HG03342 (cell line): ENCODE measurements at regions not wholly inside any gene's neighbourhood (a gene's known extent, or its start where the extent isn't known, plus 50 kb on each side); places are given as distances from the start of the nearest gene placed in this dataset.
"Not testable (repeated sequence)": the region's sequence is repeated elsewhere in the genome, so short reads cannot be mapped to it uniquely, and the experiment has no call there.

Experiments used
- ATAC-seq: cut with Tn5 transposase; IDR thresholded peaks from one replicate; pipeline ENCODE4 v1.9.1; 2021; ENCODE audit warnings: mild to moderate bottlenecking, moderate library complexity; ENCODE audit not compliant: unreplicated experiment

- no peak for ATAC-seq
Observed at GRCh38 chr2:16227811-16228462, 287.6 kb downstream of the MYCN start.

- ATAC-seq = no peak
Observed at GRCh38 chr2:16226943-16227664, 286.8 kb downstream of the MYCN start.

DNA sequence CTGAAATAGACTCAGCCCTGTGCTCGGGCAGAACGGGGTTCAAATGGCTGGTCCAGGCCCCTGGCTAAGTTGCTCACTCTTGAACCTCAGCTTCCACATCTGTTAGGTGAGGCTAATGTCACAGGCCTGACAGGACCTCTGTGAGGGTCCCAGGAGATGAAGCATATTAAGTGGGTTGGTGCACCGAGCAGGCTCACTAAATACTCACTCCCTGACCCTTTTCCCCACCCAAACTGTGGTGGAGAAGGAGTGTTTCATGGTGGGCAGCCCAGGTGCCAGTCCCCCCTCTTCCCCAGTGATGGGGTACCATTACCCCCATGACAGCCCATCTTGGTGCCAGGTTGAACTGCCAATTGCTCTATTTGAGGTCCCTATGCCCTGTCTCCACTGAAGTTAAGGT, 286.0 kb downstream of the MYCN start:
- no peak for ATAC-seq

GRCh38 chr2:16225545-16225944, 285.2 kb downstream of the MYCN start:
- no peak for ATAC-seq

DNA sequence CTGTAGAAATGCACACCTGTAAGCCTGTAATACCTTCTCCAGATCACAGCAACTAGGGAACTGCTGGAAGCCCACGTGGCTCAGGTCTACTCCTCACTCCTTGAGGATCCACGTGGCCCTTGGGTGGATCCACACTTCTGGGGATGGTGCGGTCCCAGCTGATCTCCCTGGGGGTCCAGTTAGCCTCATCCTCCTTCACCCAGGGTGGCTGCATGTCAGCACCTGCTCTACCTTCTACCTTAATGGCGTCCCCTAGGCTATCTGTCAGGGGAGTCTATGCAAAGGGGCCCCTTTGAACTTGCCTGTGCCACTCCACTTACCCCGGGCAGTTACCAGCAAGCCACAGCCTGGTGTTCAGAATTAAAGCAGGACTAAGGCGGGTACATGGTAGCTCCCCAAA, 284.7 kb downstream of the MYCN start:
- ATAC-seq = no peak

DNA sequence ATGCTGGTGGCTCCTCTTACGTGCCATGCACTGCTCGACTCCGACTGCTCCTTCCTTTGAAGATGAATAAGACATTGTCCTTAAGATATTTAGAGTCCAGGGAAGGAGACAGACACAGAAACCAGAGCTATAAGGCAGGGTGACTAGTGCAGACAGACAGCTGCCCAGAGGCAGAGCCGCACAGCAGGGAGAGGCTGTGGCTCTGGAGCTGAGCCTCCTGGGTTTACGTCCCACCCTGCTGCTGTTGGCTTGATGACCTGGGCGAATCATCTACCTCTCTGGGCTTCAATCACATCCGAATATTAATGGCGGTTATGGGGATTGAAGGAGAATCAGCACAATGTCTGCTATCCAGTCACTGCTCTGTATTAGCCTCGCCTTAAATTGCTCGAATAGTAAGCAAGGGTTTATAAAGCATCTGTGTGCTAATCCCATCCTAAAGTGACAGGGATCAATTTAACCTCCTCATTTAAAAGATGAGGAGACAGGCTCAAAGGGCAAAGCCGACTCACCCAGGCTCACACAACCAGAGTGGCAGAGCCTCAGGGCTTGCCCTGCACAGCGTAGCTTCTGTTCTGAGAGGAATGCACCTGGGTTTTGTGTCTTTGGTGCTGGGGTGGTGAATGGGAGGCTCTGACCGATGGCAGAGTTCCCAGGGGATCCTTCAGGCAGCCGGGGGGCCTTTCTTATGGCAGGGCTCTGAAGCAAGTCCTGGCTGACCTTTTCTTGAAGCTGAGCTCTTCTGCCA, 284.1 kb downstream of the MYCN start:
- no peak for ATAC-seq

GRCh38 chr2:16223841-16224177, 283.5 kb downstream of the MYCN start:
- ATAC-seq = no peak

DNA sequence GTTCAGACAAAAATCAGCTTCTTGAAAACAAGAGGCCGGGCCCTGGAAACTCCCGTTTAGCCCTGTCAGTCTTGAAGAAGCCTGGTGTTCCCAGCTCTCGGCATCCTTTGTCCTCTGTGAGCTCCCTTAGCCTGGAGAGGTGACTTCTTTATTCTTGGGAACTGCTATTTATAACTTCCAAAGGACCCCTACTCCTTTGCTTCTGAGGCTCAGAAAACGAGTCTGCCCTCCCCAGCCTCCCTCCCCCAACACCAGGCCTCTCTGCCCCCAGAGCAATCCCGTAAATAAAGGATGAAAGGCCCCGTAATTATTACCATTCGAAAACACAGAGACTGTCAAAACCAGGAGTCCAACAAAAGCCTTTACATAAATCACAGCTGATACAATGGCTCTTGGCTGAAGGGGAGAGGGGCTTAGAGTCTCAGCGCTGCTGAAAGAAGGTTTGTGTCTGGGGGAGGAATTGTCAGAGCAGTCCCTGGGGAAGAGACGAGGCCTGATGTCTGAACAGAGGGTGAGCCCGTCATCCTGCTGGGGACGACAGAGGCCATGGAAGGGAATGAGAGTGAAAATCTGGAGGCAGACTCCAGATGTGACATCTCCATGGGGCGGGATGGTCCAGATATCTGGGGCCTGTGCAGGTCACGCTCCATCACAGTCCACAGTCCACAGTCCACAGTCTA, 283.0 kb downstream of the MYCN start:
- no peak for ATAC-seq

DNA sequence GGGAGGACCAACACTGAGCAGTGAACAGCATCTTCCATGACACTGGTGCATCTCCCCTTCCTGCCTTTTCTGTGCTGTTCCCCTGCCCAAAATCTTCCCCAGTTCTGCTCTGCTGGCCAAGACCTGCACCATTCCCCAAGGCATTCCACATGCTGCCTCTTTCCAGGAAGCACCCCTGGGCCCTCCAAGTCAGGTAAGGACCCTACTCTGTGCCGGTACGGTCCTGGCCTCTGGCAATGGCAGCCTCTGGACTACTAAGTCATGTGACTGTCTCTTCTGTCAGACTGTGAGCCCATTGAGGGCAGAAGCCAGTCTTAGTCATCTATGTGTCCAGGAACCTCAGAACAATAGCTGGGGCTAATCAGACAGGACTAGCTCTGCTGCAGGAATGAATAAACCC, 282.0 kb downstream of the MYCN start:
- no peak for ATAC-seq

GRCh38 chr2:16221461-16222010, 281.2 kb downstream of the MYCN start:
- ATAC-seq = no peak

DNA sequence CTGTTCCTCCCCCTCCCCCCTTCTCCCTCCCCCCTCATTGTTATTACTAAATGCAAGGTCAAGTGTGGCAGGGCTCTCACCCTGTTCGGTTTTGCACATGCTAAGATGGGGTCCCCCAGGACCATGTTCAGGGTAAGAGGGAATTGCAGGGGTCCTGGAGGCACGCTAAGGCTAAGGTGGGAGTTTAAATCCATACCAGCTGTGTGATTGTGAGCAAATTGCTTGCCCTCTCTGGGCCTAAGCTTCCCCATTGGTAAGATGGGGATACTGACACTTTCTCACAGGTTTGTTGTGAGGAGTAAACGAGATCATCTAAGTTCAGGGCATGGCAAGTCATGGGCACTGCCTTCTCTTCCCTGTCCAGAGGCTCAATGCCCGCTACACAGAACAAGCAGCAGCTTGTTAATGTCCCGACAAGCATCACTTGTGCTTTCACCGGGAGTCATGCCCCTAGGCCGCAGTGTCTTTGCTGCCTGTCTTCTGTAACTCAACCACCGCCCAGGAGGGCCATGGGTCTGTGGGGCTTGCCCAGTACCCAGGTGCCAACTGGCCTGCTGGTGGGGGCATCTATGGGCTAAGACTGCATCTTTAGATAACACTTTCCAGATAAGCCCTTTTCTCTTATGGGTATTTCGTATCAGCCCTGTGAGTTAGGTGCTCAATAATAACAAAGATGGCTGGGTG, 279.1 kb downstream of the MYCN start:
- no peak for ATAC-seq

DNA sequence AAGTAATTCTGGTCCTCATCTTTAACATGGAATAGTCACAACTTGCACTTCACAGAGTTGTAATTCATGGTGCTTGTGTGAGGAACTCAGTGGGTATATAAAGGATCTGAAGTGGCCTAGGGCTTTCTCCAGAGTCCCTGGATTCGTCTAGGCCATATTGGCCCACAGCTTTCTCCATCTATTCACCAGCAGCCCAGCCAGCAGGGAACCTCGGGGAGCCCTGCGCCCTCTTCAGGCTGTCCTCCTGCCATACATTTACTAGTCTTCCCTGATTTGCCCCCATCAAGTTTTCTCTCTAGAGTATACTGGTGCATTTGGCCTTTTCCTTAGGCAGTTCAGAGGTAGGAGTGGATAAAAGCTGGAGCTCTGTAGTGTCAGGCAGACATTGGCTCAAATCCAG, 278.3 kb downstream of the MYCN start:
- ATAC-seq = no peak

GRCh38 chr2:16218161-16218560, 277.8 kb downstream of the MYCN start:
- no peak for ATAC-seq

DNA sequence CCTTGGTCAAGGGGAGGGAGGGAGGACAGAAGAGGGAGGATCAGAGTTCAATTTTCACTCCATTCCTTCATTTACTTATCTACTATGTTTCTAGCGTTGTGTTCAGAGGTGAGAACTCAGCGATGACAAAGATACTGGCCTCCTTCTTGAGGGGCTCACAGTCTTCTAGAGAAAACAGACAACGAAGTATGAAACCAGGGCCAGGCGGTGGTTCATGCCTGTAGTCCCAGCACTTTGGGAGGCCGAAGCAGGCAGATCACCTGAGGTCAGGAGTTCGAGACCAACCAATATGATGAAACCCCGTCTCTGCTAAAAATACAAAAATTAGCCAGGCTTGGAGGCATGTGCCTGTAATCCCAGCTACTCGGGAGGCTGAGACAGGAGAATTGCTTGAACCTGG, 277.4 kb downstream of the MYCN start:
- not testable (repeated sequence) for ATAC-seq

GRCh38 chr2:16217291-16217690, 276.9 kb downstream of the MYCN start:
- no peak for ATAC-seq

GRCh38 chr2:16216558-16216945, 276.2 kb downstream of the MYCN start:
- ATAC-seq = no peak

DNA sequence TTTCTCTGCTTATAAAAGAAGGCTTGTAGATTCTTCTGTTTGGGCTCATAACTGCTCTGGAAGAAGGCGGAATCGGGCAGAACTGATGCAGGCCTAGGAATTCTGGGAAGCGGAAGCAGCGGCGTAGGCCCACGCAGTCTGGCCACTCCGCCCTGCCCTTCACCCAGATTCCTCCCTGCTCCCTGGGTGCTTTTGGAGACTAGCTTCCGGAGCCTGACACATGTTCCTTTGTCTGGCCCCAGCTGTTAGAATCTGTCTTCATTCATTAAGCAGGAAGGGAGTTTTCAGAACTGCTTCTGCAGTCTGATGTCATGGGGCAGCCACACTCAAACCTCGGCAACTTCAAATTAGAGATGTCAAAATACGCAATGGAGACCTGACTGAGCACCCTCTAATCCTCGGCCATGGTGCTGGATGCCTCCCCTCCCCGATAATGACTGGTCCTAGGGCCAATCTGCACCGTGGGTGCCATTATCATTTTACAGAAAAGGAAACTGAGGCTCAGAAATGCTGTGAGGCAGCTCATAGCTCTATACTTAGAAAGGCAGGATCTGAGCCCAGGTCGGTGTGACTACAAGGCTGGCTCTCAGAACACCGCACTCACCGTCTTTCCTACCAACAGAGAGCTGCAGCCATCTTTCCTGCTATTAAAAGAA, 275.7 kb downstream of the MYCN start:
- no peak for ATAC-seq

DNA sequence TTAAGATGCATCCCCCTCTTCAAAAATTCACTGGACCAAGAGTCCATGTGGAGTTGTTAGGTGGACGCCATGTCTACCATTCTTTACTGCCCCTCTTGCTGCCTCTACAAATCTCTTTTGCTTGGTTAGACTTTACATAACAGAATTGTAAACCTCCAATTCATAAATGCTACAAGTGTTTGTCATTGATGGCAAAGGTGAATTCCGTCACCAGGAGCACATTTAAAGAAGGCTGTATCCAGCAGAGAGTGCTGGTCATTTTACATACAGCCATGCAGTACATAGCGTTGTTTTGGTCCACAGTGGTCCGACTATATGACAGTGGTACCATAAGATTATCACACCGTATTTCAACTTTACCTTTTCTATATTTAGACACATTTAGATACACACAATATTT, 274.5 kb downstream of the MYCN start:
- no peak for ATAC-seq

- no peak for ATAC-seq
Observed at GRCh38 chr2:16214391-16214790, 274.0 kb downstream of the MYCN start.

DNA sequence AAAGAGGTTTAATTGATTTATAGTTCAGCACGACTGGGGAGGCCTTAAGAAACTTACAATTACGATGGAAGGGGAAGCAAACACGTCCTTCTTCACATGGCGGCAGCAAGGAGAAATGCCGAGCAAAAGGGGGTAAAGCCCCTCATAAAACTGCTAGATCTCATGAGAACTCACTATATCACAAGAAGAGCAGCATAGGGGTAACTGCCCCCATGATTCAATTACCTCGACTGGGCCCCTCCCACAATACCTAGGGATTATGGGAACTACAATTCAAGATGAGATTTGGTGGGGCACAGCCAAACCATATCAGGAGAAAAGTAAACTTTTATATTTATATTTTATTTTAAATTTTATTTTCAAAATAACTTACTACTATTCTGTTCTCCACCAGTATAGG, 272.0 kb downstream of the MYCN start:
- no peak for ATAC-seq
